ENCODE measurements at regions not wholly inside any gene's neighbourhood (a gene's known extent, or its start where the extent isn't known, plus 50 kb on each side); places are given as distances from the start of the nearest gene placed in this dataset.

DNA sequence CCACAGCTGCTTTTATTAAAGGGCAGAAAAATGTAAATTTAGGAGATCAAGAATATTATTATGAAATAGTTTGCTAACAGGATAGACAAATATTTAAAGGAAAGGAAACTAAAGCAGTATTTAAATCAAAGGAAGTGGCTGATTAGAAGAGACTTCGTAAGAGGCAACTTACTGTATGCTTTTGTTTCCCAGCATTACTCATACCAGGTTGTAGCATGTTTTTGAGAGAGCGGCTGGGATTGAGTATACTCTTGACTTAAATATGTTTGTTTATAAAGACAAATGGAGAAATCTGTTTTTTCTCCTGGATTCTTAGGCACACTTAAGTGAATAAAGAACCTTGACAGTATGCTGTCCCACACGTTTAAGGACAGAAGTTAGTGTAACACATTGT, 293.7 kb downstream of the ZNF248 start:
- no peaks in the 10 kb centered on the region for H3K23me2 ChIP-seq (ENCODE audit: insufficient read length, low read depth, low read length, poor library complexity, severe bottlenecking)
- no peak overlapping the region for H2BK20ac ChIP-seq (ENCODE audit: low read depth, low read length, poor library complexity, severe bottlenecking)
- no peak overlapping the region for H3K27ac ChIP-seq (ENCODE audit: insufficient read length, low read depth, low read length)
- H3K4me1 ChIP-seq (ENCODE audit: insufficient read depth, low read length): no peaks in the 10 kb centered on the region
- no peaks in the 10 kb centered on the region for H3K27me3 ChIP-seq (ENCODE audit: insufficient read depth, low read length)
- H3T11ph ChIP-seq (ENCODE audit: low read length): no peak overlapping the region
- H3K14ac ChIP-seq (ENCODE audit: insufficient read depth, low read length): no peak overlapping the region
- Mint-ChIP-seq H3K36me3 (ENCODE audit: insufficient read depth in 1 of 3, low read depth in 3 of 3) (peaks cover 0 to 20% (median 9%) of the 10 kb centered on the region in 3 experiments; a peak in 5 of 7 replicates), H3K9me3 (peaks cover 84 to 87% of the 10 kb centered on the region in 2 experiments), H3K27me3 (ENCODE audit: low read depth) (no peaks in the 10 kb centered on the region; the same call in 1 of the 2 replicates), H3K27ac (no peak overlapping the region), H3K4me1 (no peaks in the 10 kb centered on the region), H3K4me3 (no peak overlapping the region)
- H2BK120ac ChIP-seq (ENCODE audit: low read depth, low read length, poor library complexity, severe bottlenecking): no peak overlapping the region
- no peak overlapping the region for H2AK5ac ChIP-seq (ENCODE audit: insufficient read length, low read length)
- H4K5ac ChIP-seq (ENCODE audit: insufficient read length, low read depth, low read length): no peak overlapping the region
- no peaks in the 10 kb centered on the region for H3K79me1 ChIP-seq (ENCODE audit: insufficient read depth, low read depth, low read length, poor library complexity, severe bottlenecking)
- H2BK5ac ChIP-seq (ENCODE audit: insufficient read length, low read length): no peak overlapping the region
- H2AFZ ChIP-seq (ENCODE audit: low read length): no peak overlapping the region
- no peaks in the 10 kb centered on the region for H4K20me1 ChIP-seq (ENCODE audit: control insufficient read depth, insufficient read depth, insufficient read length)
- no peak overlapping the region for H2BK12ac ChIP-seq (ENCODE audit: insufficient read length, low read depth, low read length)
- H3K9ac ChIP-seq (ENCODE audit: extremely low read depth, insufficient read length, low read length): no peak overlapping the region
- H3K4me2 ChIP-seq (ENCODE audit: insufficient read depth, insufficient read length, low read length): no peak overlapping the region
- no peak for DNase-seq
- no peak overlapping the region for H4K91ac ChIP-seq (ENCODE audit: insufficient read length, low read depth, low read length)
- WGBS (ENCODE audit: extremely low coverage, insufficient read length, low lambda C conversion rate): no CpG with 5 or more reads among the region's 3 CpGs
- no peak overlapping the region for H3K23ac ChIP-seq (ENCODE audit: insufficient read length, low read depth, low read length)
- H3K4ac ChIP-seq (ENCODE audit: low read depth, low read length): no peak overlapping the region
- no peaks in the 10 kb centered on the region for H3K79me2 ChIP-seq (ENCODE audit: insufficient read depth, low read length)
- TF ChIP-seq, protein P1, sequence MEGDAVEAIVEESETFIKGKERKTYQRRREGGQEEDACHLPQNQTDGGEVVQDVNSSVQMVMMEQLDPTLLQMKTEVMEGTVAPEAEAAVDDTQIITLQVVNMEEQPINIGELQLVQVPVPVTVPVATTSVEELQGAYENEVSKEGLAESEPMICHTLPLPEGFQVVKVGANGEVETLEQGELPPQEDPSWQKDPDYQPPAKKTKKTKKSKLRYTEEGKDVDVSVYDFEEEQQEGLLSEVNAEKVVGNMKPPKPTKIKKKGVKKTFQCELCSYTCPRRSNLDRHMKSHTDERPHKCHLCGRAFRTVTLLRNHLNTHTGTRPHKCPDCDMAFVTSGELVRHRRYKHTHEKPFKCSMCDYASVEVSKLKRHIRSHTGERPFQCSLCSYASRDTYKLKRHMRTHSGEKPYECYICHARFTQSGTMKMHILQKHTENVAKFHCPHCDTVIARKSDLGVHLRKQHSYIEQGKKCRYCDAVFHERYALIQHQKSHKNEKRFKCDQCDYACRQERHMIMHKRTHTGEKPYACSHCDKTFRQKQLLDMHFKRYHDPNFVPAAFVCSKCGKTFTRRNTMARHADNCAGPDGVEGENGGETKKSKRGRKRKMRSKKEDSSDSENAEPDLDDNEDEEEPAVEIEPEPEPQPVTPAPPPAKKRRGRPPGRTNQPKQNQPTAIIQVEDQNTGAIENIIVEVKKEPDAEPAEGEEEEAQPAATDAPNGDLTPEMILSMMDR (conservative IDR thresholded peaks at IDR 0.05): no peak
- no peak overlapping the region for H3K18ac ChIP-seq (ENCODE audit: insufficient read length, low read depth, low read length)
- H3K56ac ChIP-seq (ENCODE audit: insufficient read length, low read depth, low read length): no peak overlapping the region
- H2BK15ac ChIP-seq (ENCODE audit: low read depth, low read length): no peak overlapping the region
- no peak overlapping the region for H4K8ac ChIP-seq (replicated peaks; ENCODE audit: insufficient read length, low read depth, low read length)
- H3K9me3 ChIP-seq (ENCODE audit: control insufficient read depth, low read depth, low read length): peaks cover 15% of the 10 kb centered on the region

All from H9 (cell line).